ELR (cell line): ENCODE measurements at regions not wholly inside any gene's neighbourhood (a gene's known extent, or its start where the extent isn't known, plus 50 kb on each side); places are given as distances from the start of the nearest gene placed in this dataset.

Experiments
- DNase-seq: peaks from one replicate; pipeline ENCODE4 v3.0.0-alpha.2; 2015; ENCODE audit warnings: low read depth

GRCh38 chr13:40388617-40389016, 277.8 kb downstream of the FOXO1 start:
- DNase-seq, result peak; percentile 60

DNA sequence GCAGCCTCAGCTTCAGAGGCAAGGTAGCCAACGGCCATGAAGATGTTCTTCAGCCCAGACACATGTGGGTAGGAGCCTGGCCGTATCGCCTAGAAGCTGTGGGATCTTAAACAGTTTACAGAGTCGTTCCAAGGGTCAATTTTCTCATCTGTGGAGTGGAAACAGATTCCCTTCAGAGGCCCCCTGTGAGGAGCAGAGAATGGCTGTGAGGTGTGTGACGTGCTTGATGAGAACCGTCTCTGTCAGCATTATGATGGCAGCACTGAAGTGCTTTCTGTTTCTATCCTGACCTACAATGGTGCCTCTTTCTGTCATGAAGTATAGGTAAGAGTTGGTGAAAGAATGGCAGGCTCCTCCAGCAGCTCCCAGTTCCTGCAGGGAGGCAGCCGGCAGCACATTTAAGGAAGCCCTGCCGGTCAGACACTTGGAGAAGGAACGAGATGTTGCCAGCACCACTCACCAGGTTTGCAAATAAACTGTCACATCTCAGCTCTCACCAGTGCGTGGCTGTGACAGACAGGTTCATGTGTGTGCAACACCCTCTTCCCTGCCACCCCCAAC, 277.3 kb downstream of the FOXO1 start:
- DNase-seq, result no peak

- no peak for DNase-seq
These were observed 276.0 kb downstream of the FOXO1 start for GRCh38 chr13:40390401-40390916.

- DNase-seq, result no peak
These were observed 274.7 kb downstream of the FOXO1 start for GRCh38 chr13:40391788-40392187.

- DNase-seq, result peak; percentile 17
These were observed 272.0 kb downstream of the FOXO1 start for GRCh38 chr13:40394304-40394985.

DNA sequence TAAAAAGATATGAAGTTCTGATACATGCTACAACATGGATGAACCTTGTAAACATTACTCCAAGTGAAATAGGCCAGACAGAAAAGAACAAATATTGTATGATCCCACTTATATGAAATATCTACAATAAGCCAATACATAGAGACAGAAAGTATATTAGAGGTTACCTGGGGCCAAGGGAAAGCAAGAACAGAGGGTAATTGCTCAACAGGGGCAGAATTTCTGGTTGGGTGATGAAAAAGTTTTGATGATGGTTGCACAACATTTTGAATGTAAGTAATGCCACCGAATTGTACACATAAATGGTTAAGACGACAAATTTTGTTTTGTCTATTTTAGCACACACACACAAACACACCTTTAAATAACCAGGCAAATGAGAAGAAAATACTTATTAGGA, 268.4 kb downstream of the FOXO1 start:
- DNase-seq, result no peak

- DNase-seq, result no peak
These were observed 266.7 kb downstream of the FOXO1 start for GRCh38 chr13:40399756-40400155.

- DNase-seq, result peak; percentile 91
These were observed 264.3 kb downstream of the FOXO1 start for GRCh38 chr13:40401911-40402776.

DNA sequence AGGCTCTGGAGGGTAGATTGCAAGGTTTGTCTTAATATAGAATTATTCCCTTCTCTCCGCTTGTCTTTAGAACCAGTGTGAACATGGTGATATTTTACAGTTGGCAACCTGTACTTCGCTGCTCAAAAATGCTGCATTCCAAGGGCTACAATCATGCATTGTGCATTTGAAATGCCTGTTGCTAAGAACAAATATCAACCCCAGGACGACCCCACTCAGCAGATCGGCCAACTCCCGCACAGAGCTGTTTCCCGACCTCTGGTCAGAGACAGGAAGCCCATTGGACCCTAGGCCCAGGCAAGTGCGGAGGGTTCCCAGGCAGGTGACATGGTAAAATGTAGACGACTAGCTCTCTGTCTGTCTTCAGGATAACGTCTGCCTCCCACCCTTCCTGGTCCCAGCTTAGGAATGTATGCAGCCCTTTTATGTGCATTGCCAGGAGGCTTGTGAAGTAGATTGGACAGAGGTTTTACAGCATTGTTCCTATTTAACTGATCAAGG, 263.5 kb downstream of the FOXO1 start:
- DNase-seq, result peak; percentile 54

DNA sequence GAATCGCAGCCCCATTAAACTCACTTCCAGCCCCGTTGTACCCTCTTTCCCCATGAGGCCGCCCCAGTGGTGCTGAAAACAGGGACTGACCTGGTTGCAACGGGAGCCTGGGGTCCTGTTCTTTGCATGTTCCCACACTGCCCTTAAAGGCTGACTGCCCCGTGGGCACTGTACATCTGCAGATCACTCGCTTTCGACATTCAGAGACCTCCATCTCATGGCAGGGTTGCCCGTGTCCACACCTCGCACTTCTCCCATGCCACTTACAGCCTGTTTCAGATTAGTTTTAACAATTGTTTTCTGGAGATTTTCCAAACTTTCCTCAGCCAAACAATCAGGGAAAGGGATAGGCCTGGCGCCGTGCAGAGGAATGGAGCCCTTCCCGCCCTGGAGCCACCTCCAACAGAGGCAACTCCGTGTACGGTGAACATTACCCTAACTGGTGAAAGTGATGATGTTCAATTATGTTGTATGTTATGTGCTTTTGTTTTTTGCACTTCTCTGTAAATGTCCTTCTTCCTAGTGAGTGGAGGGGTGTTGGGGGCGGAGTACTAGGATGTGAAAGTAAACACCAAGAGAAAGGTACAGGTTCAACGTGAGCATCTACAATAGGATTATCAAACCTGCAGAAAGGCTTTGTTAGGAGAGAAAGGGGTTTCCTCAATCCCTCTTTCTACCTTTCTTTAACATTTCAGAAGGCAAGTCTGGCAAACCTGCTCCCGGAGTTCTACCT, 262.8 kb downstream of the FOXO1 start:
- no peak for DNase-seq

GRCh38 chr13:40404407-40404806, 262.0 kb downstream of the FOXO1 start:
- DNase-seq, result no peak

- DNase-seq, result no peak
These were observed 261.3 kb downstream of the FOXO1 start for GRCh38 chr13:40404967-40405716.

DNA sequence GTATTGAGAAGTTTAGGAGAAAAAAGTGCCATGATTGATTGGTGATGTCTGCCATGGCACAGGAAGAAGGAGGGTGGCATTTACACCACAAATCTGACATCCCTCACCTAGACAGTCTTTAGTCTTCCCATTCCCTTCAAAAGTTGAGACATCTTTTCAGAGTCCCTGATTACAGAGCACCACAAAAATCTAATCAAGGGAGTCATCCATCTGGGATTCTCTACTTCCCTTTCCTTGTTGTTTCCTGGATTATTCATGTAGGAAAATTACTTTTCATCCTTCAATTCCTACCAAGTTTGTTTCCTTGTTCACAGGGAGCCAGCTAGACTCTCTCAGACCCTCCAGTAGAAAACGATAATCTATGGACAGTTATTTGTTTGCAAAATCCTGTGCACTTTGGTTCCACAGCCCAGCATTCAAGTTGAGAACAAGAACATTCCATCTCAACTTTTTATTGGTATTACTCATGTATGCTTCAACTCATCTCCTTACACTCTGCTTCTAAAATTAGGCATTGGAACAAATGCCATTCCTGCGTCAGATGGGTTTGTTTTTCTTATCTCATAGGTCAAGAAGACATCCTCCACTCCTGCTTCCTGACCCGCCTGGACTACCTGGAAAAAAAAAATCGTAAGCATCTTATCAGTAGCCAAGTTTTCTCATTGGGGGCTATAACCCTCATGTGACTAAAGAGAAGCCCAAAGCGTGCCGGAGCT, 259.9 kb downstream of the FOXO1 start:
- DNase-seq, result peak; percentile 66

DNA sequence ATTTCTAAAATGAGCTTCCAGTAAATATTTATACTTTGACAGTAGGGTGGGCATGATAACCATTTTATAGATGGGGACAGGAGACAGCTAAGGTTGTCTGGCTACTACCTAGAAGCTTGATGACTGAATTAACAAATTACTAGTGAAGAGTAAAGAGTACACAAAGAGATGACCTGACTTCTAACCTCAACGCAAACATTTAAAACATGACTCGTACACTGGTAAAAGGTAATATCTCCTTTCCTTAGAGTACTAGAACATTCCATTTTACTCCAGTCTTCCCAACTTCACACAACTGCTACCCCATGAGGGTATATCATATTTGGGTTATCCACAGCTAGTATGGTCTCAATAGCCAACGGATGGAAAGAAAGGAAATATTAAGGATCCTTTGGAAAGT, 258.9 kb downstream of the FOXO1 start:
- DNase-seq, result peak; percentile 15

DNA sequence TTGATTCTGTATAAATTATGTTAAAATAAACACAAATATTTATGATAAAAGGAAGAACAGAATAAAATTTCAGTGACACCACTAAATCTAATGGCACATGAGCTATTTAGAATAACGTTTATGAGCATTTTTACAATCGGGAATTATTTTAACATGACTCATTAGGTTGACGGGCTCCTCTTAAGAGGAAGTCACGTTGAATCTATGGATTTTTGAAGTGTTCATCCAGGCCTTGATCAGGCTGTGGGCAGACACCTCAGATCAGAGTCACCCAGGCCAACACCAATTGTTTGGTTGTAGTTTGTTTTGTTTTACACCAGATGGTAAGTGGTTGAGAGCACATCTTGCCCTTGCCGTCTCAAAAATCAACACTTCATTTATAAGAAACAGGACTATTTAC, 257.8 kb downstream of the FOXO1 start:
- peak; percentile 86 for DNase-seq

DNA sequence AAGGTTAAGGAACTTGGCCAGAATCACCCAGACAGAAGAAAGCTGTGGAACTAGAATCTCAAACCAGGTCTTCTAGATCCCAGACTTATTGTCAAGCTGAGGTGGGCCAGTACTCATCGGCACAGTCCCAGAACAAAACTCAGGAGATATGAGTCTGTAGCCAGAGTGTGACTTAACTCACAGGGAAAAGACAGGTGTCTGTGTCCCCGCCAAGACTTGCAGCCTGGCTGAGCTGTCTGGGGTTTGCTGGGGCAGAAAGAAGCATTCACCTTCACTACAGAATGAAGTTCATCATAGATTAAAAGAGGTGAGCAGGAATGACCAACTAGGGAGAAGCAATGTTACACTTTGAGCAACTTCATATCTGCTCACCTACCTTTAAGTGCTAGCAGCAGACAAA, 257.2 kb downstream of the FOXO1 start:
- DNase-seq, result no peak

DNA sequence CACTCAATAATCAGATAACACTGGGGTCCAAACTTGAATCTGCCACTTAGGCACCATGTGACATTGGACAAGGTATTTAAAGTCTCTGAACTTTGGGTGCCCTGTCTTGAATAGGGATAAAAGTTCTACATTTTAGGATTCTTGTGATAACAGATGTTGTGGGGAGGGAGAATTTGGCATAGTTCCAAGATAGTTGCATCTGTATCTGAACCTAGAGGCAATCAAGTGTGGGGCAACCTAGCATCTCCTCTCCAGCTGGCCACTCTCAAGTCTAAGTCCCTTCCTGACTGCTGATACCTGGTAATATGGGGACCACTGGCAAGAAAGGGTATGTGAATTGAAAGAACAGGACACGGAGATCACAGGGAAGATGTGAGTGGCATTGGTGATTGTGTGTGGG, 256.1 kb downstream of the FOXO1 start:
- DNase-seq, result no peak

GRCh38 chr13:40420160-40420740, 246.2 kb downstream of the FOXO1 start:
- DNase-seq, result no peak

DNA sequence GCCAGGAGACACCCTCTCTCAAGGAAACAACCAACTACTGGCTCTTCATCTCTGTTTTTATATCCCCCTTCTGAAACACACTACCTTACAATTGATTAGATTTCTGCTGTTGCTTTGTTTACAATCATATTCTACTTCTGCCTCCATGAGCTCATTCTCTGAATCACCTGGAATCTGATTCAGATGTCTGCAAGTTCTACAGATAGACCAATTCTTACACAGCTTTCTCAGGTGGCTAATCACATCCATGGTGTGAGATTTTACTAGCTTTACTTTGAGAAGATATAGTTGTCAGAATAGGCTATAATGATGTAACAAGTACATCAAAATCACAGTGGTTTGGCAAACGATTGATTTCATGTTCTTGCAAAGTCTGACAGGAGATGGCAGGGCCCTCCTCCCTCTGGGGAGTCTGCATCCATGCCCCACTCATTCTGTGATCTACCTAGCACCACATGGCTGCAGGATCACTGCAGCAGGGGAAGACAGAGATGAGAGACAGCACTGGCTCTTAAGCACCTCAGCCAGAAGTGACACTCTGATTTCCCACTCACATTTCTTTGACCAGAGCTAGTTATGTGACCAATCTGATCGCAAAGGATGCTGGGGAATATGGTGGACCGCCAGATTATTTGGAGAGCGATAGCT, 243.7 kb downstream of the FOXO1 start:
- DNase-seq, result no peak

GRCh38 chr13:40428354-40428753, 238.1 kb downstream of the FOXO1 start:
- DNase-seq, result no peak
